ENCODE measurements at regions not wholly inside any gene's neighbourhood (a gene's known extent, or its start where the extent isn't known, plus 50 kb on each side); places are given as distances from the start of the nearest gene placed in this dataset.
A peak's percentile ranks its signal among the peaks of the same experiment; 100 is the strongest.

DNA sequence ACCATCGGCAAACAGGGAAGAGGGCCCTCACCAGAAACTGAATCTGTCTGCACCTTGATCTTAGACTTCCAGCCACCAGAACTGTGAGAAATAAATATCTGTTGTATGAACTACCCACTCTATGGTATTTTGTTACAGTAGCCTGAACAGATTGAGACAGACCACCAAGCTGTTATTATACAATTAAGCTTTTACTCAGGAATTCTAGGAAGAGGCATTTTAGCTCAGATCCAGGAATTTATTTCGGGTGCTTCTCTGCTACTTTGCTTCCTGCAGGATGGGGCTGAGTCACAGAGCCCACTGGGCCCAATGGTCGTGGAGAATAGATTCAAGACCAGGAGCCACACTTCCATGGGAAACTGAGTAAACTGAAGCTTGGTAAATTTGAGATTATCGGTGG is 145.5 kb upstream of the PFN2 start:
- no CpG with 5 or more reads among the region's 4 CpGs for WGBS, 2 donors (ENCODE audit: extremely low coverage in 2 of 2, insufficient read length in 2 of 2, insufficient replicate concordance in 1 of 2)
- Histone ChIP-seq H3K9ac (ENCODE audit: low read depth, low read length, poor library complexity) (no peak overlapping the region), H3K4ac (ENCODE audit: low read length) (no peak overlapping the region), H3K36me3 (replicated peaks in 1 of 2; ENCODE audit: control insufficient read depth in 2 of 2, insufficient read depth in 2 of 2, low read length in 2 of 2) (no peaks in the 10 kb centered on the region), H4K8ac (ENCODE audit: low read depth, low read length) (no peak overlapping the region), H3K79me1 (ENCODE audit: low read depth, low read length) (no peaks in the 10 kb centered on the region), H4K91ac (ENCODE audit: low read depth, low read length, poor library complexity) (no peak overlapping the region), H3K4me2 (ENCODE audit: insufficient read depth, low read length, poor library complexity, severe bottlenecking) (no peak overlapping the region), H2AFZ (ENCODE audit: low read length) (no peak overlapping the region), H3K9me3 (replicated peaks in 1 of 2; ENCODE audit: control insufficient read depth in 2 of 2, insufficient read depth in 1 of 2, low read depth in 1 of 2, low read length in 2 of 2) (no peaks in the 10 kb centered on the region), H2BK120ac (ENCODE audit: low read depth, low read length) (no peak overlapping the region), H3K27ac (replicated peaks; ENCODE audit: low read length) (no peak overlapping the region), H3K27me3 (ENCODE audit: control insufficient read depth in 3 of 3, insufficient read depth in 3 of 3, low read depth in 1 of 3, low read length in 3 of 3) (no peaks in the 10 kb centered on the region), H3K23ac (ENCODE audit: low read depth, low read length, poor library complexity) (no peak overlapping the region), H2AK5ac (ENCODE audit: low read depth, low read length) (no peak overlapping the region), H2BK12ac (ENCODE audit: low read length) (no peak overlapping the region), H3K4me3 (ENCODE audit: low read length in 2 of 2) (no peak overlapping the region), H2BK5ac (ENCODE audit: low read length) (no peak overlapping the region), H3K18ac (ENCODE audit: low read length) (no peak overlapping the region), H3K4me1 (ENCODE audit: control insufficient read depth in 2 of 2, insufficient read depth in 1 of 2, low read depth in 1 of 2, low read length in 2 of 2) (peaks cover 0 to 3% of the 10 kb centered on the region in 2 donors), H2BK15ac (ENCODE audit: low read length) (no peak overlapping the region), H3K14ac (ENCODE audit: low read length) (no peak overlapping the region)
- no peak for DNase-seq (ENCODE audit: low spot score)

DNA sequence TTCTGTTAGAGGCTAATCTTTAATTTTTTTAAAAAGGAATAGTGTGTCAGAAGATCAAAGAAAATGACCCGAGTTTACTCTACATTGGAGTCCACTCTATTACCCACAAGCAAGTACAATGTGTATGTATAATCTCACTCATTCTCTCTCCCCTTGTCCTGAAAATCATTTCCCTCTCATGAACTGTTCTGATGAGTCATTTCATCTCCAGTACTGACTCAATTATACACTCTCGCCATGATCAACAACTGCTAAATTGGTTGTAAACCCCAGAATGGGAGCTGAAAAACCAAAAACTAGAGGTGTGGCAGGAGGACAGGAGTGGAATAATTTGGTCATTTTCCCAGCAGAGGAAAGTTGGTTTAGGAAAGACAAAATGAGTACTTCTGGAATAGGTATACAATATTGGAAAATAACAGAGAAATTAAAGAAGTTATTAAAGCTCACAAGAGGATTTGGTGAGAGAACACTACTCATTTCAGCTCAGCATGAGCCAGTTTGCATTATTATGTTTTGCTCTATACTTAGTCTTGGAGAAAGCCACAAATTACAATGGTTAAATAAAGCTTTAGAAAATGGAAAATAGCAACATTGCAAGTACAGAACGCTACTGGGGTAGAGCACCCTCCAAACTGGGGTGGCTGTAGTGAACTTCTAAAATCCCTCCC is 144.3 kb upstream of the PFN2 start:
- Histone ChIP-seq H3K4me1 (ENCODE audit: control insufficient read depth in 2 of 2, insufficient read depth in 1 of 2, low read depth in 1 of 2, low read length in 2 of 2) (peaks cover 0 to 3% of the 10 kb centered on the region in 2 donors), H2BK5ac (ENCODE audit: low read length) (no peak overlapping the region), H3K4me2 (ENCODE audit: insufficient read depth, low read length, poor library complexity, severe bottlenecking) (no peak overlapping the region), H2AFZ (ENCODE audit: low read length) (peak overlapping the region; percentile 31), H2BK12ac (ENCODE audit: low read length) (no peak overlapping the region), H3K4me3 (ENCODE audit: low read length in 2 of 2) (no peak overlapping the region), H2AK5ac (ENCODE audit: low read depth, low read length) (no peak overlapping the region), H3K18ac (ENCODE audit: low read length) (no peak overlapping the region), H3K27ac (replicated peaks; ENCODE audit: low read length) (no peak overlapping the region), H3K27me3 (ENCODE audit: control insufficient read depth in 3 of 3, insufficient read depth in 3 of 3, low read depth in 1 of 3, low read length in 3 of 3) (no peaks in the 10 kb centered on the region), H2BK120ac (ENCODE audit: low read depth, low read length) (no peak overlapping the region), H4K8ac (ENCODE audit: low read depth, low read length) (no peak overlapping the region), H3K79me1 (ENCODE audit: low read depth, low read length) (no peaks in the 10 kb centered on the region), H3K9me3 (replicated peaks in 1 of 2; ENCODE audit: control insufficient read depth in 2 of 2, insufficient read depth in 1 of 2, low read depth in 1 of 2, low read length in 2 of 2) (no peaks in the 10 kb centered on the region), H3K36me3 (replicated peaks in 1 of 2; ENCODE audit: control insufficient read depth in 2 of 2, insufficient read depth in 2 of 2, low read length in 2 of 2) (no peaks in the 10 kb centered on the region), H3K23ac (ENCODE audit: low read depth, low read length, poor library complexity) (no peak overlapping the region), H4K91ac (ENCODE audit: low read depth, low read length, poor library complexity) (no peak overlapping the region), H3K4ac (ENCODE audit: low read length) (no peak overlapping the region), H2BK15ac (ENCODE audit: low read length) (no peak overlapping the region), H3K9ac (ENCODE audit: low read depth, low read length, poor library complexity) (no peak overlapping the region), H3K14ac (ENCODE audit: low read length) (no peak overlapping the region)
- WGBS, 2 donors (ENCODE audit: extremely low coverage in 2 of 2, insufficient read length in 2 of 2, insufficient replicate concordance in 1 of 2) = no CpG with 5 or more reads among the region's 3 CpGs
- DNase-seq (ENCODE audit: low spot score) = no peak

DNA sequence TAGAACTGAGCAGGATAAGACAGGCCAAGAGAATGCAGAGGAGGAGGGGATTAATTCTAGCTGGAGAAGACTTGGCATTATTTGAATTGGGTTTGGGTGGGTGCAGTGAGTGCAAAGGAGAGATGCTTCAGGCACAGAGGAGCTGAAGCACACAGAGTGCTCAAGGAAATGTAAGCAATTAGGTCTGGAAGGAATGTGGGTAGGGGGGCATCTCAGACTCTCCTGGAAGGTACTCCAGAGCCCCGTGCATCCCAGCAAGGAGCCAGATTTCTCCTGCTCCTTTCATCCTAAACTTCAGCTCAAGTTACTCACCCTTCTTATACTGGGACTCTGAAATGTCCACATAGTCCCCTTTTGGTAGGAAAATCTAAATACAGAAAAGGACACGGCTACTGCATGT is 143.6 kb upstream of the PFN2 start:
- Histone ChIP-seq H2BK5ac (ENCODE audit: low read length) (no peak overlapping the region), H3K14ac (ENCODE audit: low read length) (no peak overlapping the region)
- no CpG with 5 or more reads among the region's 2 CpGs for WGBS, 2 donors (ENCODE audit: extremely low coverage in 2 of 2, insufficient read length in 2 of 2, insufficient replicate concordance in 1 of 2)

DNA sequence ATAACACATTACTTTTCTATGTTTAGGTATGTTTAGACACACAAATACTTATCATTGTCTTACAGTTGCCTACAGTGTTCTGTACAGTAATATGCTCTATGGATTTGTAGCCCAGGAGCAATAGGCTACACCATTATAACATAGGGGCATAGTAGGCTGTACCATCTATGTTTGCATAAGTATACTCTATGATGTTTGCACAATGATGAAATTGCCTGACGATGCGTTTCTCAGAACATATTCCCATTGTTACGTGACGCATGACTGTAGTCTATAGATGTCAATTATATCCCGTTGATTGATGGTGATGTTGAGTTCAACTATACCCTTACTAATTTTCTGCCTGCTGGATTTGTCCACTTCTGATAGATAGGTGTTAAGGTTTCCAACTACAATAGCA is 139.4 kb upstream of the PFN2 start:
- H2BK5ac ChIP-seq (ENCODE audit: low read length) = no peak overlapping the region
- H2BK12ac ChIP-seq (ENCODE audit: low read length) = no peak overlapping the region
- WGBS, 2 donors (ENCODE audit: extremely low coverage in 2 of 2, insufficient read length in 2 of 2, insufficient replicate concordance in 1 of 2) = no CpG with 5 or more reads among the region's 5 CpGs
- no peak overlapping the region for H3K9ac ChIP-seq (ENCODE audit: low read depth, low read length, poor library complexity)
- no peak overlapping the region for H3K27ac ChIP-seq (replicated peaks; ENCODE audit: low read length)
- H3K4me1 ChIP-seq (ENCODE audit: control insufficient read depth in 2 of 2, insufficient read depth in 1 of 2, low read depth in 1 of 2, low read length in 2 of 2) = peaks cover 17 to 29% of the 10 kb centered on the region in 2 donors
- H3K27me3 ChIP-seq (ENCODE audit: control insufficient read depth in 3 of 3, insufficient read depth in 3 of 3, low read depth in 1 of 3, low read length in 3 of 3) = no peaks in the 10 kb centered on the region
- no peak overlapping the region for H4K8ac ChIP-seq (ENCODE audit: low read depth, low read length)
- H3K79me1 ChIP-seq (ENCODE audit: low read depth, low read length) = no peaks in the 10 kb centered on the region
- no peak overlapping the region for H2AK5ac ChIP-seq (ENCODE audit: low read depth, low read length)
- H3K4me3 ChIP-seq (ENCODE audit: low read length in 2 of 2) = no peak overlapping the region
- no peak overlapping the region for H3K4ac ChIP-seq (ENCODE audit: low read length)
- H2BK15ac ChIP-seq (ENCODE audit: low read length) = no peak overlapping the region
- no peak overlapping the region for H3K18ac ChIP-seq (ENCODE audit: low read length)
- H3K4me2 ChIP-seq (ENCODE audit: insufficient read depth, low read length, poor library complexity, severe bottlenecking) = no peak overlapping the region
- no peak overlapping the region for H2AFZ ChIP-seq (ENCODE audit: low read length)
- DNase-seq (ENCODE audit: low spot score) = no peak
- no peak overlapping the region for H4K91ac ChIP-seq (ENCODE audit: low read depth, low read length, poor library complexity)
- H3K14ac ChIP-seq (ENCODE audit: low read length) = no peak overlapping the region
- H2BK120ac ChIP-seq (ENCODE audit: low read depth, low read length) = no peak overlapping the region
- no peak overlapping the region for H3K23ac ChIP-seq (ENCODE audit: low read depth, low read length, poor library complexity)
- no peaks in the 10 kb centered on the region for H3K36me3 ChIP-seq (replicated peaks in 1 of 2; ENCODE audit: control insufficient read depth in 2 of 2, insufficient read depth in 2 of 2, low read length in 2 of 2)
- H3K9me3 ChIP-seq (replicated peaks in 1 of 2; ENCODE audit: control insufficient read depth in 2 of 2, insufficient read depth in 1 of 2, low read depth in 1 of 2, low read length in 2 of 2) = no peaks in the 10 kb centered on the region

More for the DNA sequence above, 143.6 kb upstream of the PFN2 start:
- H3K79me1 ChIP-seq (ENCODE audit: low read depth, low read length) = no peaks in the 10 kb centered on the region
- no peak overlapping the region for H3K9ac ChIP-seq (ENCODE audit: low read depth, low read length, poor library complexity)
- no peaks in the 10 kb centered on the region for H3K9me3 ChIP-seq (replicated peaks in 1 of 2; ENCODE audit: control insufficient read depth in 2 of 2, insufficient read depth in 1 of 2, low read depth in 1 of 2, low read length in 2 of 2)
- no peak overlapping the region for H3K4me3 ChIP-seq (ENCODE audit: low read length in 2 of 2)
- no peak overlapping the region for H4K91ac ChIP-seq (ENCODE audit: low read depth, low read length, poor library complexity)
- peak overlapping the region; percentile 31 for H2AFZ ChIP-seq (ENCODE audit: low read length)
- no peak overlapping the region for H3K4ac ChIP-seq (ENCODE audit: low read length)
- no peak overlapping the region for H3K18ac ChIP-seq (ENCODE audit: low read length)
- H3K4me1 ChIP-seq (ENCODE audit: control insufficient read depth in 2 of 2, insufficient read depth in 1 of 2, low read depth in 1 of 2, low read length in 2 of 2) = peaks cover 0 to 3% of the 10 kb centered on the region in 2 donors
- no peak overlapping the region for H3K27ac ChIP-seq (replicated peaks; ENCODE audit: low read length)
- DNase-seq (ENCODE audit: low spot score) = no peak
- H2BK15ac ChIP-seq (ENCODE audit: low read length) = no peak overlapping the region
- H3K36me3 ChIP-seq (replicated peaks in 1 of 2; ENCODE audit: control insufficient read depth in 2 of 2, insufficient read depth in 2 of 2, low read length in 2 of 2) = no peaks in the 10 kb centered on the region
- no peak overlapping the region for H2AK5ac ChIP-seq (ENCODE audit: low read depth, low read length)
- no peak overlapping the region for H2BK120ac ChIP-seq (ENCODE audit: low read depth, low read length)
- no peak overlapping the region for H3K4me2 ChIP-seq (ENCODE audit: insufficient read depth, low read length, poor library complexity, severe bottlenecking)
- H2BK12ac ChIP-seq (ENCODE audit: low read length) = no peak overlapping the region
- H3K23ac ChIP-seq (ENCODE audit: low read depth, low read length, poor library complexity) = no peak overlapping the region
- no peak overlapping the region for H4K8ac ChIP-seq (ENCODE audit: low read depth, low read length)
- H3K27me3 ChIP-seq (ENCODE audit: control insufficient read depth in 3 of 3, insufficient read depth in 3 of 3, low read depth in 1 of 3, low read length in 3 of 3) = no peaks in the 10 kb centered on the region
